Neural cell (in vitro differentiated cells): ENCODE measurements at regions not wholly inside any gene's neighbourhood (a gene's known extent, or its start where the extent isn't known, plus 50 kb on each side); places are given as distances from the start of the nearest gene placed in this dataset.

ENCODE experiments used
- H2AFZ ChIP-seq: fragments of 200-600, 300-800 bp; sonication (generic), shearing (Covaris generic); 2 replicates; pipeline ENCODE4 v1.6.0; 2014; ENCODE audit warnings: low read depth, mild to moderate bottlenecking, antibody characterized with exemption, low read length, moderate library complexity
- H3F3A ChIP-seq: fragments of 200-600 bp; shearing (Covaris generic); 2 replicates; pipeline ENCODE4 v1.6.1; 2016; ENCODE audit warnings: mild to moderate bottlenecking, moderate library complexity, mixed read lengths, antibody characterized with exemption, low read length; ENCODE audit not compliant: insufficient read depth, poor library complexity, severe bottlenecking
- H3K27ac ChIP-seq: fragments of 200-600, 300-800 bp; sonication (generic), shearing (Covaris generic); 2 replicates; pipeline ENCODE4 v1.5.1; 2014; ENCODE audit warnings: mild to moderate bottlenecking, low read length, moderate library complexity
- H3K27me3 ChIP-seq: fragments of 300-800, 200-600 bp; sonication (generic), shearing (Covaris generic); 2 replicates; pipeline ENCODE4 v1.6.0; 2014; ENCODE audit warnings: mild to moderate bottlenecking, low read depth, low read length, moderate library complexity; ENCODE audit not compliant: insufficient read depth
- H3K36me3 ChIP-seq: fragments of 300-800, 200-600 bp; sonication (generic), shearing (Covaris generic); 2 replicates; pipeline ENCODE4 v1.5.1; 2014; ENCODE audit warnings: mild to moderate bottlenecking, antibody characterized with exemption, low read length, moderate library complexity; ENCODE audit not compliant: insufficient read depth
- H3K4me2 ChIP-seq: fragments of 300-800, 200-600 bp; sonication (generic), shearing (Covaris generic); 2 replicates; pipeline ENCODE4 v1.6.0; 2014; ENCODE audit warnings: mild to moderate bottlenecking, low read length
- H3K4me3 ChIP-seq: fragments of 300-800, 200-600 bp; sonication (generic), shearing (Covaris generic); 2 replicates; pipeline ENCODE4 v1.5.1; 2014; ENCODE audit warnings: mild to moderate bottlenecking, low read length, moderate library complexity
- H3K79me2 ChIP-seq: fragments of 200-600 bp; shearing (Covaris generic); replicated peaks from 2 replicates; pipeline ENCODE4 v1.6.0; 2014; ENCODE audit warnings: mild to moderate bottlenecking, low read length, moderate library complexity; ENCODE audit not compliant: insufficient read depth
- H3K9ac ChIP-seq: fragments of 300-800, 200-600 bp; sonication (generic), shearing (Covaris generic); 2 replicates; pipeline ENCODE4 v1.6.1; 2016; ENCODE audit warnings: mild to moderate bottlenecking, low read length, mixed read lengths
- H3K9me2 ChIP-seq: fragments of 200-600 bp; shearing (Covaris generic); 2 replicates; pipeline ENCODE4 v1.6.1; 2016; ENCODE audit warnings: mild to moderate bottlenecking, low read length, mixed read lengths; ENCODE audit not compliant: insufficient read depth
- H3K9me3 ChIP-seq: fragments of 200-600, 300-800 bp; sonication (generic), shearing (Covaris generic); 2 replicates; pipeline ENCODE4 v1.6.1; 2016; ENCODE audit warnings: mild to moderate bottlenecking, mixed run types, low read length, moderate library complexity, mixed read lengths
- H4K20me1 ChIP-seq: fragments of 200-600 bp; shearing (Covaris generic); 2 replicates; pipeline ENCODE4 v1.6.1; 2016; ENCODE audit warnings: mild to moderate bottlenecking, mixed run types; ENCODE audit not compliant: insufficient read depth
- CTCF ChIP-seq: fragments of 450-650 bp; IDR thresholded peaks from 2 replicates; pipeline ENCODE4 v1.5.1; 2014; ENCODE audit warnings: antibody characterized with exemption, mild to moderate bottlenecking, moderate library complexity; ENCODE audit not compliant: poor library complexity, severe bottlenecking
- EP300 ChIP-seq: fragments of 450-650 bp; conservative IDR thresholded peaks from 2 replicates; pipeline ENCODE4 v1.6.1; 2014; ENCODE audit warnings: antibody characterized with exemption, mild to moderate bottlenecking, moderate library complexity; ENCODE audit not compliant: poor library complexity, severe bottlenecking
- EZH2 ChIP-seq: fragments of 200-600, 300-800 bp; shearing (Covaris generic), sonication (generic); IDR thresholded peaks from 2 replicates; pipeline ENCODE4 v1.6.1; 2014; ENCODE audit warnings: antibody characterized with exemption, low read length, borderline replicate concordance, mild to moderate bottlenecking; ENCODE audit not compliant: insufficient read depth, poor library complexity, severe bottlenecking
- MXI1 ChIP-seq: fragments of 450-650 bp; conservative IDR thresholded peaks from 2 replicates; pipeline ENCODE4 v1.6.1; 2014; ENCODE audit warnings: antibody characterized with exemption, mild to moderate bottlenecking; ENCODE audit not compliant: poor library complexity, severe bottlenecking
- POLR2AphosphoS5 ChIP-seq: IDR thresholded peaks from 2 replicates; pipeline ENCODE4 v1.6.1; 2012
- RAD21 ChIP-seq: fragments of 450-650 bp; conservative IDR thresholded peaks from 2 replicates; pipeline ENCODE4 v1.6.1; 2014; ENCODE audit warnings: antibody characterized with exemption, mild to moderate bottlenecking, moderate library complexity
- REST ChIP-seq: IDR thresholded peaks from 2 replicates; pipeline ENCODE4 v1.6.1; 2012; ENCODE audit warnings: borderline replicate concordance
- SMC3 ChIP-seq: fragments of 450-650 bp; conservative IDR thresholded peaks from 2 replicates; pipeline ENCODE4 v1.6.1; 2014; ENCODE audit warnings: antibody characterized with exemption, mild to moderate bottlenecking, moderate library complexity; ENCODE audit not compliant: poor library complexity
- TAF1 ChIP-seq: IDR thresholded peaks from 2 replicates; pipeline ENCODE4 v1.6.1; 2012; ENCODE audit warnings: low read depth

DNA sequence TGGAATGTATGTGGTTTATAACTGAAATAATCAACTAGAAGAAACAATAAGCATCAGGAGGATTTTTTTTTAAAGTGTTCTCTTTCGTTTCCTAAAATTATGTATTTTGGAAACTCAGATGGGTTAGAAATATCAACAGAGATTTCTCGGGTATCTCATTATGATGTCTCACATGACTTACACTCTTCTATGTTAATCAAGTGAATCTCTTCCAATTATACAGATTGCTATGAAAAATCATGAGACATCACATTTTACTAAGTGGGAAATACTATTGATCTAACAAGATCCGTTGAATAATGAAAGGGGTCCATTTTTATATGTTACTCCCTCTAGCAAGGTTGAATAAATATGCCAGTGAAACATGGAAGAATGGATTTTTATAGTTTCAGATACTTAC lies 54.7 kb upstream of the NRIP1 start:
- Histone ChIP-seq H3K27ac (no peak overlapping the region), H3K9me3 (no peaks in the 10 kb centered on the region), H3K36me3 (no peaks in the 10 kb centered on the region), H3K4me2 (no peak overlapping the region), H3K9me2 (no peaks in the 10 kb centered on the region), H4K20me1 (no peaks in the 10 kb centered on the region), H3K27me3 (no peaks in the 10 kb centered on the region), H3F3A (no peaks in the 10 kb centered on the region), H3K79me2 (no peaks in the 10 kb centered on the region), H3K4me3 (no peak overlapping the region), H2AFZ (no peak overlapping the region), H3K9ac (no peak overlapping the region)
- TF ChIP-seq REST (no peak), SMC3 (no peak), RAD21 (no peak), EP300 (no peak), CTCF (no peak), TAF1 (no peak)

- H2AFZ ChIP-seq: no peak overlapping the region
- H3K27me3 ChIP-seq: no peaks in the 10 kb centered on the region
- H3K9me3 ChIP-seq: no peaks in the 10 kb centered on the region
- H3K79me2 ChIP-seq: no peaks in the 10 kb centered on the region
- no peaks in the 10 kb centered on the region for H3F3A ChIP-seq
- H3K9ac ChIP-seq: no peak overlapping the region
- H3K27ac ChIP-seq: no peak overlapping the region
- H3K36me3 ChIP-seq: no peaks in the 10 kb centered on the region
- no peak overlapping the region for H3K4me2 ChIP-seq
- TF ChIP-seq EZH2: no peak
- TF ChIP-seq SMC3: no peak
- no peak for TF ChIP-seq CTCF
- no peak for TF ChIP-seq EP300
- TF ChIP-seq RAD21: no peak
- no peak for TF ChIP-seq TAF1
- TF ChIP-seq POLR2AphosphoS5: no peak
- TF ChIP-seq REST: no peak
- no peak for TF ChIP-seq MXI1
- H3K4me3 ChIP-seq: no peak overlapping the region
- no peaks in the 10 kb centered on the region for H3K9me2 ChIP-seq
- H4K20me1 ChIP-seq: no peaks in the 10 kb centered on the region
These were observed 56.4 kb upstream of the NRIP1 start for GRCh38 chr21:15121097-15121654.
